Loucy (cell line): ENCODE measurements at regions not wholly inside any gene's neighbourhood (a gene's known extent, or its start where the extent isn't known, plus 50 kb on each side); places are given as distances from the start of the nearest gene placed in this dataset.

Source experiments
- H2AFZ ChIP-seq: fragments of 200-600 bp; sonication (generic); 2 replicates; pipeline ENCODE4 v1.6.0; 2016; ENCODE audit warnings: antibody characterized with exemption, mild to moderate bottlenecking, low read length, moderate library complexity
- H3F3A ChIP-seq: fragments of 200-600 bp; 2 replicates; pipeline ENCODE4 v1.6.0; 2016; ENCODE audit warnings: antibody characterized with exemption, low read depth, mild to moderate bottlenecking
- H3K27me3 ChIP-seq: fragments of 200-600 bp; sonication (generic); 2 replicates; pipeline ENCODE4 v1.6.1; 2014; ENCODE audit warnings: low read length, mild to moderate bottlenecking; ENCODE audit not compliant: insufficient read depth, poor library complexity, severe bottlenecking
- H3K36me3 ChIP-seq: fragments of 200-600 bp; sonication (generic); 2 replicates; pipeline ENCODE4 v1.6.1; 2016; ENCODE audit warnings: low read length; ENCODE audit not compliant: insufficient read depth
- H3K4me1 ChIP-seq: fragments of 200-600 bp; sonication (generic); 2 replicates; pipeline ENCODE4 v1.5.1; 2014; ENCODE audit warnings: low read length, mild to moderate bottlenecking; ENCODE audit not compliant: insufficient read depth, poor library complexity, severe bottlenecking
- H3K4me2 ChIP-seq: fragments of 200-600 bp; sonication (generic); 2 replicates; pipeline ENCODE4 v1.6.0; 2014; ENCODE audit warnings: antibody characterized with exemption, low read length, low read depth, mild to moderate bottlenecking; ENCODE audit not compliant: poor library complexity, severe bottlenecking
- H3K4me3 ChIP-seq: fragments of 200-600 bp; sonication (generic); 2 replicates; pipeline ENCODE4 v1.5.1; 2014; ENCODE audit warnings: low read length, mild to moderate bottlenecking, mixed read lengths; ENCODE audit not compliant: poor library complexity, severe bottlenecking
- H3K79me2 ChIP-seq: fragments of 200-600 bp; sonication (generic); 2 replicates; pipeline ENCODE4 v1.6.1; 2014; ENCODE audit warnings: low read length; ENCODE audit not compliant: insufficient read depth
- H3K9ac ChIP-seq: fragments of 200-600 bp; sonication (generic); 2 replicates; pipeline ENCODE4 v1.6.0; 2014; ENCODE audit warnings: mild to moderate bottlenecking, low read depth, low read length, moderate library complexity; ENCODE audit not compliant: poor library complexity, severe bottlenecking
- H3K9me2 ChIP-seq: fragments of 200-600 bp; sonication (generic); replicated peaks from 2 replicates; pipeline ENCODE4 v1.6.1; 2016; ENCODE audit warnings: low read depth, low read length, mixed read lengths
- H3K9me3 ChIP-seq: fragments of 200-600 bp; sonication (generic); 2 replicates; pipeline ENCODE4 v1.6.1; 2014; ENCODE audit warnings: mild to moderate bottlenecking, antibody characterized with exemption, low read length, low read depth; ENCODE audit not compliant: insufficient read depth
- H4K20me1 ChIP-seq: fragments of 200-600 bp; sonication (generic); 2 replicates; pipeline ENCODE4 v1.6.0; 2014; ENCODE audit warnings: antibody characterized with exemption, low read length, mild to moderate bottlenecking; ENCODE audit not compliant: insufficient read depth, poor library complexity, severe bottlenecking
- CTCF ChIP-seq: fragments of 200-600 bp; sonication (generic); conservative IDR thresholded peaks from 2 replicates; pipeline ENCODE4 v1.5.1; 2014; ENCODE audit warnings: mild to moderate bottlenecking, antibody characterized with exemption, low read length
- EZH2phosphoT487 ChIP-seq: fragments of 200-600 bp; IDR thresholded peaks from 2 replicates; pipeline ENCODE4 v1.6.1; 2018; ENCODE audit warnings: antibody characterized with exemption, mild to moderate bottlenecking, moderate library complexity, borderline replicate concordance

DNA sequence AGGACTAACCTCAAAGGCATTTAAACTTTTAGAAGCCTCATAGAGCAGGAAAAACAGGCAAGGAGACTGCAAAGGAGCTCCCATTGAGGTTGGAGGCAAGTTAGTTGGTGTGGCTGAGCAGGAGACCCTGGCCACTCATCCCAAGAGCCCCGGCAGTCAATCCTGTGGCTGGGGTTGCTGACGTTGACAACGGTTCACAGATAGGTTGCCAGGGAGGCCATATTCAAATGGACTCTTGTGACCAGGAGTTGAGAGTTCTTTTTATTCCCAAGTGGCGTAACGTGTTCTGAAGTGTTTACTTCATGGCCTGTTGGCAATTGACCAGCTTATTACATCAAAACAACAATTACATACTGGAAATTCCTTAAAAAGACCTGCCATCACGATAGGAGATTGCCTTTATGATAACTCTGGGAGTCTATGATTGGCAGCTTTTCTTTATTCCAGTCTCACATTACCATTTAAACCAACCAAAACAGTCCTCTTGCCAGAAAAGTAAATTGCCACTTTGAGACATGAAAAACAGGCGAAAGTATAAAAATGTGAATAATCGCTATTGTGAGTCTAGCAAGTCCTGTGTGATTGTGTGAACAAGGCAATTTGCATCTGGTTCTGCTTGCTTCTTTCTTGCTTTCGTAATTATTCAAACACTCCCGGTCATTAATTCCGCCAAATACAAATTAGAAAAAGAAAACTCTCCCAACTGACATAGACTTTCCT, 394.9 kb downstream of the MED10 start:
- TF ChIP-seq CTCF = no peak
- TF ChIP-seq EZH2phosphoT487 = no peak
- Histone ChIP-seq H3F3A (no peaks in the 10 kb centered on the region), H3K4me3 (no peak overlapping the region), H3K4me2 (no peak overlapping the region), H3K9me3 (no peaks in the 10 kb centered on the region), H3K9me2 (no peaks in the 10 kb centered on the region), H3K36me3 (no peaks in the 10 kb centered on the region), H2AFZ (no peak overlapping the region), H4K20me1 (no peaks in the 10 kb centered on the region), H3K9ac (no peak overlapping the region), H3K79me2 (no peaks in the 10 kb centered on the region), H3K27me3 (no peaks in the 10 kb centered on the region), H3K4me1 (no peaks in the 10 kb centered on the region)

GRCh38 chr5:5981562-5981961, 396.8 kb downstream of the MED10 start:
- Histone ChIP-seq H3K9ac (no peak overlapping the region), H2AFZ (no peak overlapping the region), H3K9me3 (no peaks in the 10 kb centered on the region), H3K36me3 (no peaks in the 10 kb centered on the region), H3K27me3 (no peaks in the 10 kb centered on the region), H4K20me1 (no peaks in the 10 kb centered on the region), H3K4me1 (no peaks in the 10 kb centered on the region), H3K79me2 (no peaks in the 10 kb centered on the region), H3F3A (no peaks in the 10 kb centered on the region), H3K9me2 (no peaks in the 10 kb centered on the region), H3K4me2 (no peak overlapping the region), H3K4me3 (no peak overlapping the region)
- TF ChIP-seq EZH2phosphoT487 (no peak), CTCF (no peak)

GRCh38 chr5:5980538-5980895, 397.8 kb downstream of the MED10 start:
- no peaks in the 10 kb centered on the region for H3K79me2 ChIP-seq
- no peaks in the 10 kb centered on the region for H3K9me2 ChIP-seq
- no peaks in the 10 kb centered on the region for H3K4me1 ChIP-seq
- no peak overlapping the region for H3K4me3 ChIP-seq
- no peak overlapping the region for H3K9ac ChIP-seq
- no peaks in the 10 kb centered on the region for H3K27me3 ChIP-seq
- no peaks in the 10 kb centered on the region for H3K9me3 ChIP-seq
- H3K36me3 ChIP-seq = no peaks in the 10 kb centered on the region
- H3F3A ChIP-seq = no peaks in the 10 kb centered on the region
- no peaks in the 10 kb centered on the region for H4K20me1 ChIP-seq
- H3K4me2 ChIP-seq = no peak overlapping the region
- no peak for TF ChIP-seq CTCF
- no peak for TF ChIP-seq EZH2phosphoT487
- H2AFZ ChIP-seq = no peak overlapping the region
